Panc1 (cell line): ENCODE measurements at regions not wholly inside any gene's neighbourhood (a gene's known extent, or its start where the extent isn't known, plus 50 kb on each side); places are given as distances from the start of the nearest gene placed in this dataset.

Source experiments
- TCF7L2 ChIP-seq: IDR thresholded peaks from 2 replicates; pipeline ENCODE4 v1.6.1; 2011; ENCODE audit warnings: mild to moderate bottlenecking, low read depth, low read length, inconsistent platforms
- TF ChIP-seq, protein P1 (sequence below): fragments of 450-650 bp; IDR thresholded peaks from 2 replicates; pipeline ENCODE4 v1.5.1; 2017; ENCODE audit warnings: mild to moderate bottlenecking

DNA sequence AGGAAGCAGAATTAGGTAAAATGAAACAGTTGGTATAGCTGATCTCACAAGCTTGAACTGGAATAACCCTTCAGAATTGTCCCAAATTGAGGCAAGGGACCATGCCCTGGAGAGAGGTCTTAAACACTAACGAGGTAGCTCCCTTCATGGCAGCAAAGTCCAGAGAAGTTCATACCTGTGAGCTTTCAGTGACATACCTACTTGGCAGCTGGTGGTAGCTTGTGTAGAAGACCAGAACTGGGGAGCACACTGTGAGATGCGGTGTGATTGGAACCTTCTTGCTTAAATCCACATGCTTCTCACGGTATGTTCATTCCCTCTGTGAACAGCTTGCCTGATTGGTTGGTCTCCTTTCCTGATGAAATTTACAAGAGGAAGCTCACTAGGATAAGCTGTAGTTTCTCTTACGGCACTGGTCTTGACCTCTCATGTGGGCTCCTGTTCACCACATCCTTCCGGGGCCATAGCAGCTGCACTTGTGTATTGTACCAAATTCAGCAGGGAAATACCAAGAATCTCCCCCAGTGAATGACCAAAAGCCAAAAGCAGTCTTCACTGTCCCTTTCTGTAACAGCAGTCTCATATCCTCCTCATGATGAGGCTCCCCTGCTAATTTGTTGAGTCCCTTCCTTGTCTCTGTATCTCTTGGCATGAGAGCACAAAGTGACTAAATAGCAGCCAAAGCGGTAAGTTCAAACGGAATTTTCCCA lies 483.7 kb upstream of the FRG2C start:
- TF ChIP-seq, protein P1, sequence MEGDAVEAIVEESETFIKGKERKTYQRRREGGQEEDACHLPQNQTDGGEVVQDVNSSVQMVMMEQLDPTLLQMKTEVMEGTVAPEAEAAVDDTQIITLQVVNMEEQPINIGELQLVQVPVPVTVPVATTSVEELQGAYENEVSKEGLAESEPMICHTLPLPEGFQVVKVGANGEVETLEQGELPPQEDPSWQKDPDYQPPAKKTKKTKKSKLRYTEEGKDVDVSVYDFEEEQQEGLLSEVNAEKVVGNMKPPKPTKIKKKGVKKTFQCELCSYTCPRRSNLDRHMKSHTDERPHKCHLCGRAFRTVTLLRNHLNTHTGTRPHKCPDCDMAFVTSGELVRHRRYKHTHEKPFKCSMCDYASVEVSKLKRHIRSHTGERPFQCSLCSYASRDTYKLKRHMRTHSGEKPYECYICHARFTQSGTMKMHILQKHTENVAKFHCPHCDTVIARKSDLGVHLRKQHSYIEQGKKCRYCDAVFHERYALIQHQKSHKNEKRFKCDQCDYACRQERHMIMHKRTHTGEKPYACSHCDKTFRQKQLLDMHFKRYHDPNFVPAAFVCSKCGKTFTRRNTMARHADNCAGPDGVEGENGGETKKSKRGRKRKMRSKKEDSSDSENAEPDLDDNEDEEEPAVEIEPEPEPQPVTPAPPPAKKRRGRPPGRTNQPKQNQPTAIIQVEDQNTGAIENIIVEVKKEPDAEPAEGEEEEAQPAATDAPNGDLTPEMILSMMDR: no peak
- TF ChIP-seq TCF7L2: no peak
